HL-60 (cell line): ENCODE measurements at regions not wholly inside any gene's neighbourhood (a gene's known extent, or its start where the extent isn't known, plus 50 kb on each side); places are given as distances from the start of the nearest gene placed in this dataset.

Source experiments
- DNase-seq, 2 experiments: peaks; one replicate each; pipeline ENCODE4 v3.0.0-alpha.2; 2010 to 2020; ENCODE audit warnings: low read depth in 1 of 2, low spot score in 1 of 2
- H3K27ac ChIP-seq: fragments of 250-450 bp; sonication (Bioruptor Pico); replicated peaks from 2 replicates; pipeline ENCODE4 v1.5.1; 2020; ENCODE audit warnings: mild to moderate bottlenecking, moderate library complexity
- H3K27me3 ChIP-seq: fragments of 250-450 bp; sonication (Bioruptor Pico); 2 replicates; pipeline ENCODE4 v1.5.1; 2021; ENCODE audit warnings: mild to moderate bottlenecking, moderate library complexity; ENCODE audit not compliant: insufficient read depth, poor library complexity, severe bottlenecking
- H3K4me3 ChIP-seq: replicated peaks from 2 replicates; pipeline ENCODE4 v1.5.1; 2011; ENCODE audit warnings: mild to moderate bottlenecking, control low read depth, low read length; ENCODE audit not compliant: insufficient read depth
- GABPA ChIP-seq: IDR thresholded peaks from 2 replicates; pipeline ENCODE4 v1.6.1; 2012; ENCODE audit warnings: low read depth
- POLR2AphosphoS5 ChIP-seq: IDR thresholded peaks from 2 replicates; pipeline ENCODE4 v1.6.1; 2012; ENCODE audit warnings: low read depth
- REST ChIP-seq: IDR thresholded peaks from 2 replicates; pipeline ENCODE4 v1.6.1; 2012; ENCODE audit warnings: low read depth; ENCODE audit not compliant: insufficient replicate concordance
- SPI1 ChIP-seq: IDR thresholded peaks from 2 replicates; pipeline ENCODE4 v1.6.1; 2012; ENCODE audit warnings: low read depth, mild to moderate bottlenecking, borderline replicate concordance
- TF ChIP-seq, protein P1 (sequence below): IDR thresholded peaks from one replicate; pipeline ENCODE4 v1.5.1; 2011; ENCODE audit warnings: low read length, control low read depth, inconsistent platforms; ENCODE audit not compliant: insufficient read depth

GRCh38 chr13:86826232-86826631, 844.9 kb upstream of the SLITRK5 start:
- Histone ChIP-seq H3K4me3 (no peak overlapping the region), H3K27ac (no peak overlapping the region), H3K27me3 (no peaks in the 10 kb centered on the region)
- TF ChIP-seq SPI1 (no peak), POLR2AphosphoS5 (no peak), GABPA (no peak), REST (no peak)
- TF ChIP-seq, protein P1, sequence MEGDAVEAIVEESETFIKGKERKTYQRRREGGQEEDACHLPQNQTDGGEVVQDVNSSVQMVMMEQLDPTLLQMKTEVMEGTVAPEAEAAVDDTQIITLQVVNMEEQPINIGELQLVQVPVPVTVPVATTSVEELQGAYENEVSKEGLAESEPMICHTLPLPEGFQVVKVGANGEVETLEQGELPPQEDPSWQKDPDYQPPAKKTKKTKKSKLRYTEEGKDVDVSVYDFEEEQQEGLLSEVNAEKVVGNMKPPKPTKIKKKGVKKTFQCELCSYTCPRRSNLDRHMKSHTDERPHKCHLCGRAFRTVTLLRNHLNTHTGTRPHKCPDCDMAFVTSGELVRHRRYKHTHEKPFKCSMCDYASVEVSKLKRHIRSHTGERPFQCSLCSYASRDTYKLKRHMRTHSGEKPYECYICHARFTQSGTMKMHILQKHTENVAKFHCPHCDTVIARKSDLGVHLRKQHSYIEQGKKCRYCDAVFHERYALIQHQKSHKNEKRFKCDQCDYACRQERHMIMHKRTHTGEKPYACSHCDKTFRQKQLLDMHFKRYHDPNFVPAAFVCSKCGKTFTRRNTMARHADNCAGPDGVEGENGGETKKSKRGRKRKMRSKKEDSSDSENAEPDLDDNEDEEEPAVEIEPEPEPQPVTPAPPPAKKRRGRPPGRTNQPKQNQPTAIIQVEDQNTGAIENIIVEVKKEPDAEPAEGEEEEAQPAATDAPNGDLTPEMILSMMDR: no peak
- no peak for DNase-seq

- no peak for DNase-seq
- H3K27me3 ChIP-seq: no peaks in the 10 kb centered on the region
- TF ChIP-seq REST (no peak), POLR2AphosphoS5 (no peak), SPI1 (no peak), GABPA (no peak)
- TF ChIP-seq, protein P1: no peak
- H3K4me3 ChIP-seq: no peak overlapping the region
- no peak overlapping the region for H3K27ac ChIP-seq
Measured at GRCh38 chr13:86830046-86830445, 841.1 kb upstream of the SLITRK5 start.

DNA sequence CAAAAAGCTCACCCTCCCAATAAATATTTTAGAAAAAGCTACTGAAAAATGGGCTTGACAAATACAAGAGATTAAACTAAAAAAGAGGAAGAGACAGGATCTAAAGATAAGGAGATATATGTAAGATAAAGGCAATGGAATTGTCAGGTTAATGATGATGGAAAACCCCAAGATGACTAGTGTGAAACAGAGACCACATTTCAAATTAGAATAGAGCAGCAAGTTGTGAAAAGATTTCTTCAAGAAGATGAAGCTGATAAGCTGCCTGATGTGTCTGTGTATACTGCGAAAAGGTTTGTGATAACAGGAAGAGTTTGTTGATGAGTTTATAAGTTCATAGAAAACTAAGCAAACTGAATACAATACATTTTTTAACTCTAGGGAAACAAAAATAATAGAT, 840.1 kb upstream of the SLITRK5 start:
- Histone ChIP-seq H3K4me3 (no peak overlapping the region), H3K27ac (no peak overlapping the region), H3K27me3 (no peaks in the 10 kb centered on the region)
- no peak for TF ChIP-seq GABPA
- TF ChIP-seq SPI1: 0 out of 2 replicates have a peak, but pooled peaks have one; percentile 6
- TF ChIP-seq, protein P1: no peak
- DNase-seq: no peak

- TF ChIP-seq, protein P1: no peak
- Histone ChIP-seq H3K4me3 (no peak overlapping the region), H3K27ac (no peak overlapping the region), H3K27me3 (no peaks in the 10 kb centered on the region)
- no peak for DNase-seq
Measured at GRCh38 chr13:86838411-86839120, 832.6 kb upstream of the SLITRK5 start.
